ENCODE measurements at regions not wholly inside any gene's neighbourhood (a gene's known extent, or its start where the extent isn't known, plus 50 kb on each side); places are given as distances from the start of the nearest gene placed in this dataset.

DNA sequence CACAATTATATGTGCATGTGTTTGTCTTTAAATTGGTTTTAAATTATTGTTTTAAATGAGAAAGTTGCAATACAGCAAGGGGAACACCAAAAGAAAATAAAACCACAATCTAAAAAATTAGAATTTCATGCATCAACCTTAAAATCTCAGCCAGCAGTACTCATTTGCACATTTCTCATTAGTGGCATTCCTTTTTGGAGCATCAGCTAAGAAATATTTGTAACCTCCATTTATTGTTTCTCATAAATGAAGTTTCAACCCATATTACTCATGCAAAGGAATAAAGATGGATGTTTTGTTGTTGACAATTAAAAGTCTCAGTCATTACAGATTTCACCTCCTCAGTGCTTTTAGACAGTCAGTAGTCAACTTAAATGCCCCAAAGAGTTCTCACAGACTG lies 160.1 kb downstream of the TBX15 start:
- no peak overlapping the region for H3K18ac ChIP-seq (ENCODE audit: low read depth, low read length)
- H4K91ac ChIP-seq (ENCODE audit: insufficient read depth, low read depth, low read length) = no peak overlapping the region
- BruUV-seq (replicated peaks) = no TSS peak
- H3K9me1 ChIP-seq (ENCODE audit: insufficient read depth, low read length) = no peaks in the 10 kb centered on the region
- H3K27me3 ChIP-seq (ENCODE audit: control insufficient read depth, insufficient read depth, low read length) = no peaks in the 10 kb centered on the region
- no peak overlapping the region for H3K56ac ChIP-seq (ENCODE audit: extremely low read depth, insufficient read depth, low read length)
- H3K4ac ChIP-seq (ENCODE audit: low read depth, low read length) = no peak overlapping the region
- H3K79me1 ChIP-seq (ENCODE audit: low read depth in 1 of 2, low read length in 2 of 2) = no peaks in the 10 kb centered on the region
- H3K4me3 ChIP-seq (ENCODE audit: insufficient read depth, low read depth, low read length) = no peak overlapping the region
- intact Hi-C loops (cut with micrococcal nuclease) (no loop called here), in situ Hi-C loops (cut with MboI; ENCODE audit: low sequenced_read_pairs) (no loop called here), dilution Hi-C loops (cut with HindIII; ENCODE audit: low sequenced_read_pairs, unreplicated experiment) (no loop called here)
- H3K9ac ChIP-seq (ENCODE audit: low read depth, low read length) = no peak overlapping the region
- H2BK120ac ChIP-seq (ENCODE audit: low read depth, low read length) = no peak overlapping the region
- no peak for ATAC-seq (ENCODE audit: low read depth)
- no peak overlapping the region for H4K8ac ChIP-seq (ENCODE audit: low read depth in 2 of 2, low read length in 2 of 2)
- no peaks in the 10 kb centered on the region for H4K20me1 ChIP-seq (ENCODE audit: insufficient read depth, low read length)
- no peak overlapping the region for H4K5ac ChIP-seq (ENCODE audit: low read depth, low read length)
- H3K23ac ChIP-seq (ENCODE audit: low read depth, low read length) = no peak overlapping the region
- no peaks in the 10 kb centered on the region for H3K4me1 ChIP-seq (ENCODE audit: control insufficient read depth, insufficient read depth, low read length)
- no peak overlapping the region for H3K14ac ChIP-seq (replicated peaks; ENCODE audit: low read depth, low read length)
- H3K9me3 ChIP-seq (ENCODE audit: control insufficient read depth, insufficient read depth, low read length) = no peaks in the 10 kb centered on the region
- ChIA-PET CTCF (no interaction called here), POLR2A (ENCODE audit: unreplicated experiment) (no interaction called here)
- H2AFZ ChIP-seq (replicated peaks; ENCODE audit: low read length, poor library complexity) = no peak overlapping the region
- H3K4me2 ChIP-seq (ENCODE audit: low read depth, low read length) = no peak overlapping the region
- H2BK5ac ChIP-seq (ENCODE audit: low read depth, low read length, poor library complexity, severe bottlenecking) = no peak overlapping the region
- H3K36me3 ChIP-seq (ENCODE audit: control insufficient read depth, insufficient read depth, low read length) = no peaks in the 10 kb centered on the region
- DNase-seq = no peak
- TF ChIP-seq BHLHE40 (IDR thresholded peaks at IDR 0.05; ENCODE audit: low read depth, low read length) (no peak), USF2 (IDR thresholded peaks at IDR 0.05; ENCODE audit: low read depth, low read length) (no peak), POLR2A (IDR thresholded peaks at IDR 0.05; ENCODE audit: low read depth, low read length) (no peak), NFE2L2 (IDR thresholded peaks at IDR 0.05; ENCODE audit: low read depth, low read length) (no peak), RCOR1 (IDR thresholded peaks at IDR 0.05; ENCODE audit: insufficient replicate concordance, low read length) (no peak), MXI1 (IDR thresholded peaks at IDR 0.05; ENCODE audit: borderline replicate concordance, low read depth, low read length) (no peak), SMC3 (IDR thresholded peaks at IDR 0.05; ENCODE audit: low read depth, low read length) (no peak), CTCF (conservative IDR thresholded peaks at IDR 0.05; ENCODE audit: low read depth, low read length) (no peak), MAFK (IDR thresholded peaks at IDR 0.05; ENCODE audit: low read depth, low read length) (no peak)
- TF ChIP-seq, protein P1, sequence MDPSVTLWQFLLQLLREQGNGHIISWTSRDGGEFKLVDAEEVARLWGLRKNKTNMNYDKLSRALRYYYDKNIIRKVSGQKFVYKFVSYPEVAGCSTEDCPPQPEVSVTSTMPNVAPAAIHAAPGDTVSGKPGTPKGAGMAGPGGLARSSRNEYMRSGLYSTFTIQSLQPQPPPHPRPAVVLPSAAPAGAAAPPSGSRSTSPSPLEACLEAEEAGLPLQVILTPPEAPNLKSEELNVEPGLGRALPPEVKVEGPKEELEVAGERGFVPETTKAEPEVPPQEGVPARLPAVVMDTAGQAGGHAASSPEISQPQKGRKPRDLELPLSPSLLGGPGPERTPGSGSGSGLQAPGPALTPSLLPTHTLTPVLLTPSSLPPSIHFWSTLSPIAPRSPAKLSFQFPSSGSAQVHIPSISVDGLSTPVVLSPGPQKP (IDR thresholded peaks at IDR 0.05; ENCODE audit: borderline replicate concordance, low read depth, low read length) = no peak
- no peak overlapping the region for H2BK20ac ChIP-seq (ENCODE audit: low read depth, low read length)
- no peak overlapping the region for H2AK5ac ChIP-seq (ENCODE audit: low read depth, low read length)
- H3K27ac ChIP-seq (ENCODE audit: insufficient read depth, low read length) = no peak overlapping the region
- no peak overlapping the region for H2AK9ac ChIP-seq (replicated peaks; ENCODE audit: low read depth, low read length, poor library complexity)
- no peak overlapping the region for H2BK15ac ChIP-seq (ENCODE audit: low read depth, low read length)
